Trophoblast cell (in vitro differentiated cells and primary cell): ENCODE measurements at regions not wholly inside any gene's neighbourhood (a gene's known extent, or its start where the extent isn't known, plus 50 kb on each side); places are given as distances from the start of the nearest gene placed in this dataset.

Experiments used
- DNase-seq, 2 donors: peaks; one replicate each; pipeline ENCODE4 v3.0.0-alpha.2; 2016
- H2AFZ ChIP-seq: 2 replicates; pipeline ENCODE4 v1.6.1; 2013; ENCODE audit warnings: low read length, moderate library complexity, mild to moderate bottlenecking; ENCODE audit not compliant: insufficient read depth, poor library complexity
- H2AK5ac ChIP-seq: 2 replicates; pipeline ENCODE4 v1.6.1; 2013; ENCODE audit warnings: mild to moderate bottlenecking, low read length
- H2BK120ac ChIP-seq: 2 replicates; pipeline ENCODE4 v1.6.1; 2013; ENCODE audit warnings: low read length, mild to moderate bottlenecking, moderate library complexity; ENCODE audit not compliant: insufficient read depth, poor library complexity
- H2BK12ac ChIP-seq: 2 replicates; pipeline ENCODE4 v1.6.1; 2013; ENCODE audit warnings: mild to moderate bottlenecking, low read length, moderate library complexity
- H2BK5ac ChIP-seq: 2 replicates; pipeline ENCODE4 v1.6.1; 2013; ENCODE audit warnings: low read length, low read depth, moderate library complexity, mild to moderate bottlenecking; ENCODE audit not compliant: poor library complexity
- H3K14ac ChIP-seq: 2 replicates; pipeline ENCODE4 v1.6.1; 2013; ENCODE audit warnings: mild to moderate bottlenecking, low read length
- H3K18ac ChIP-seq: 2 replicates; pipeline ENCODE4 v1.6.1; 2013; ENCODE audit warnings: mild to moderate bottlenecking, low read length
- H3K23ac ChIP-seq: 2 replicates; pipeline ENCODE4 v1.6.1; 2013; ENCODE audit warnings: low read length
- H3K27ac ChIP-seq: 2 replicates; pipeline ENCODE4 v1.5.1; 2013; ENCODE audit warnings: low read depth, mild to moderate bottlenecking, inconsistent platforms, low read length, moderate library complexity
- H3K27me3 ChIP-seq: 2 replicates; pipeline ENCODE4 v1.6.1; 2013; ENCODE audit warnings: inconsistent platforms, mild to moderate bottlenecking, low read length, moderate library complexity; ENCODE audit not compliant: insufficient read depth
- H3K36me3 ChIP-seq, 2 experiments: 1 replicate in 1 of 2; 2 replicates in 1 of 2; pipeline ENCODE4 v1.6.1; 2013; ENCODE audit warnings: low read length in 2 of 2, mild to moderate bottlenecking in 2 of 2, moderate library complexity in 1 of 2; ENCODE audit not compliant: insufficient read depth in 2 of 2, control insufficient read depth in 1 of 2
- H3K4ac ChIP-seq: 2 replicates; pipeline ENCODE4 v1.6.1; 2013; ENCODE audit warnings: low read depth, mild to moderate bottlenecking, low read length, moderate library complexity
- H3K4me1 ChIP-seq, 2 experiments: 1 replicate in 1 of 2; 2 replicates in 1 of 2; pipeline ENCODE4 v1.6.1; 2013; ENCODE audit warnings: low read length in 2 of 2, mild to moderate bottlenecking in 2 of 2, moderate library complexity in 1 of 2; ENCODE audit not compliant: insufficient read depth in 2 of 2, control insufficient read depth in 1 of 2
- H3K4me2 ChIP-seq: 2 replicates; pipeline ENCODE4 v1.6.1; 2013; ENCODE audit warnings: inconsistent platforms, mild to moderate bottlenecking, low read length, moderate library complexity
- H3K4me3 ChIP-seq: 2 replicates; pipeline ENCODE4 v1.5.1; 2013; ENCODE audit warnings: mild to moderate bottlenecking, low read depth, low read length, inconsistent platforms
- H3K79me1 ChIP-seq: one replicate; pipeline ENCODE4 v1.6.1; 2013; ENCODE audit warnings: low read length
- H3K79me2 ChIP-seq: 2 replicates; pipeline ENCODE4 v1.6.1; 2013; ENCODE audit warnings: low read length, mild to moderate bottlenecking; ENCODE audit not compliant: control insufficient read depth, insufficient read depth, poor library complexity
- H3K9ac ChIP-seq: 2 replicates; pipeline ENCODE4 v1.6.1; 2013; ENCODE audit warnings: mild to moderate bottlenecking, low read length
- H3K9me3 ChIP-seq: 2 replicates; pipeline ENCODE4 v1.6.1; 2013; ENCODE audit warnings: low read depth, mild to moderate bottlenecking, control low read depth, inconsistent platforms, low read length; ENCODE audit not compliant: insufficient read depth
- H4K12ac ChIP-seq: 2 replicates; pipeline ENCODE4 v1.6.1; 2013; ENCODE audit warnings: low read depth, mild to moderate bottlenecking, low read length, moderate library complexity
- H4K8ac ChIP-seq: 2 replicates; pipeline ENCODE4 v1.6.1; 2013; ENCODE audit warnings: low read depth, mild to moderate bottlenecking, low read length, moderate library complexity
- H4K91ac ChIP-seq: one replicate; pipeline ENCODE4 v1.6.1; 2013; ENCODE audit warnings: low read depth, mild to moderate bottlenecking, low read length, moderate library complexity
- WGBS: extraction: QIAGEN DNeasy Blood & Tissue Kit; methylation state at CpG from one replicate; pipeline ENCODE4 v1.1.7; 2013; ENCODE audit warnings: missing lambda C conversion rate; ENCODE audit not compliant: insufficient read length, insufficient coverage; ENCODE audit errors: extremely low coverage; 5-methylcytosine and 5-hydroxymethylcytosine counted together

GRCh38 chr11:45089676-45090499 is 56.6 kb upstream of the PRDM11 start:
- no peak overlapping the region for H2BK12ac ChIP-seq
- H3K79me2 ChIP-seq, result no peaks in the 10 kb centered on the region
- H3K9ac ChIP-seq, result no peak overlapping the region
- H2AK5ac ChIP-seq, result no peak overlapping the region
- H3K79me1 ChIP-seq, result peaks cover 8% of the 10 kb centered on the region
- no peak overlapping the region for H3K23ac ChIP-seq
- no peak overlapping the region for H3K4me2 ChIP-seq
- H4K91ac ChIP-seq, result no peak overlapping the region
- H4K8ac ChIP-seq, result no peak overlapping the region
- no peak overlapping the region for H3K18ac ChIP-seq
- H2BK5ac ChIP-seq, result no peak overlapping the region
- no peak overlapping the region for H3K14ac ChIP-seq
- H3K27me3 ChIP-seq, result no peaks in the 10 kb centered on the region
- no peak overlapping the region for H2AFZ ChIP-seq
- H3K9me3 ChIP-seq, result no peaks in the 10 kb centered on the region
- no peak for DNase-seq
- H3K4ac ChIP-seq, result no peak overlapping the region
- H3K27ac ChIP-seq, result no peak overlapping the region
- no peak overlapping the region for H3K4me3 ChIP-seq
- H2BK120ac ChIP-seq, result no peak overlapping the region
- H4K12ac ChIP-seq, result no peak overlapping the region
- no CpG with 5 or more reads among the region's 6 CpGs for WGBS
- H3K4me1 ChIP-seq, result peaks cover 22 to 28% of the 10 kb centered on the region in 2 experiments
- H3K36me3 ChIP-seq, result no peaks in the 10 kb centered on the region

- Histone ChIP-seq H3K4me1 (peaks cover 22 to 28% of the 10 kb centered on the region in 2 experiments), H3K9me3 (no peaks in the 10 kb centered on the region), H2AFZ (no peak overlapping the region), H3K4me2 (no peak overlapping the region), H3K79me2 (no peaks in the 10 kb centered on the region), H2BK5ac (no peak overlapping the region), H4K12ac (no peak overlapping the region), H2BK120ac (peak overlapping the region; percentile 49), H3K27ac (no peak overlapping the region), H2BK12ac (peak overlapping the region; percentile 70), H3K36me3 (no peaks in the 10 kb centered on the region), H3K23ac (no peak overlapping the region), H3K9ac (no peak overlapping the region), H3K4ac (no peak overlapping the region), H2AK5ac (no peak overlapping the region), H4K8ac (no peak overlapping the region), H4K91ac (no peak overlapping the region), H3K4me3 (no peak overlapping the region), H3K79me1 (peaks cover 8% of the 10 kb centered on the region), H3K14ac (no peak overlapping the region), H3K27me3 (no peaks in the 10 kb centered on the region), H3K18ac (no peak overlapping the region)
- WGBS, result no CpG with 5 or more reads among the region's 3 CpGs
- DNase-seq, result peak in 1 of 2 donors; percentile 40
These were observed 55.8 kb upstream of the PRDM11 start for GRCh38 chr11:45090607-45091006.

- Histone ChIP-seq H3K18ac (no peak overlapping the region), H2BK5ac (no peak overlapping the region), H3K14ac (peak overlapping the region; percentile 42), H3K23ac (no peak overlapping the region), H3K36me3 (no peaks in the 10 kb centered on the region), H4K8ac (peak overlapping the region; percentile 22), H2AK5ac (no peak overlapping the region), H2BK120ac (peak overlapping the region; percentile 72), H3K9me3 (no peaks in the 10 kb centered on the region), H3K4me1 (peaks cover 22 to 28% of the 10 kb centered on the region in 2 experiments), H3K79me1 (peaks cover 8% of the 10 kb centered on the region), H4K91ac (peak overlapping the region; percentile 37), H3K79me2 (no peaks in the 10 kb centered on the region), H2AFZ (no peak overlapping the region), H3K27me3 (no peaks in the 10 kb centered on the region), H3K4me2 (peak overlapping the region; percentile 16), H4K12ac (no peak overlapping the region), H2BK12ac (peak overlapping the region; percentile 44), H3K4ac (no peak overlapping the region), H3K4me3 (no peak overlapping the region), H3K9ac (no peak overlapping the region), H3K27ac (peak overlapping the region; percentile 43)
- no CpG with 5 or more reads among the region's 11 CpGs for WGBS
- DNase-seq, result peak; percentile 67 to 74
These were observed 54.7 kb upstream of the PRDM11 start for GRCh38 chr11:45091563-45092403.

- H3K27me3 ChIP-seq, result no peaks in the 10 kb centered on the region
- no peak overlapping the region for H4K91ac ChIP-seq
- no peak overlapping the region for H3K14ac ChIP-seq
- no peaks in the 10 kb centered on the region for H3K36me3 ChIP-seq
- no peak for DNase-seq
- H4K8ac ChIP-seq, result no peak overlapping the region
- H3K79me1 ChIP-seq, result peaks cover 8% of the 10 kb centered on the region
- H3K23ac ChIP-seq, result no peak overlapping the region
- H3K4me1 ChIP-seq, result peaks cover 22 to 28% of the 10 kb centered on the region in 2 experiments
- H3K27ac ChIP-seq, result peak overlapping the region; percentile 15
- H3K79me2 ChIP-seq, result no peaks in the 10 kb centered on the region
- peak overlapping the region; percentile 38 for H2BK12ac ChIP-seq
- H2BK5ac ChIP-seq, result no peak overlapping the region
- H3K4me2 ChIP-seq, result no peak overlapping the region
- H3K9ac ChIP-seq, result no peak overlapping the region
- no peak overlapping the region for H3K4me3 ChIP-seq
- H3K18ac ChIP-seq, result no peak overlapping the region
- WGBS, result no CpG with 5 or more reads among the region's 5 CpGs
- H2AK5ac ChIP-seq, result no peak overlapping the region
- H2AFZ ChIP-seq, result no peak overlapping the region
- H2BK120ac ChIP-seq, result peak overlapping the region; percentile 27
- no peak overlapping the region for H4K12ac ChIP-seq
- H3K9me3 ChIP-seq, result no peaks in the 10 kb centered on the region
- H3K4ac ChIP-seq, result no peak overlapping the region
These were observed 54.0 kb upstream of the PRDM11 start for GRCh38 chr11:45092404-45092785.
